ENCODE measurements at regions not wholly inside any gene's neighbourhood (a gene's known extent, or its start where the extent isn't known, plus 50 kb on each side); places are given as distances from the start of the nearest gene placed in this dataset.

GRCh38 chr6:103675807-103676406 lies 1183.8 kb downstream of the HACE1 start:
- intact Hi-C loops (cut with micrococcal nuclease), result no loop called here
- H2AFZ ChIP-seq (ENCODE audit: low read depth, low read length), result peak overlapping the region; percentile 54
- BruUV-seq (replicated peaks), result no TSS peak

GRCh38 chr6:103674790-103675189 lies 1184.9 kb downstream of the HACE1 start:
- POLR2A ChIA-PET, result no interaction called here
- intact Hi-C loops (cut with micrococcal nuclease), result no loop called here
- dilution Hi-C loops (cut with MboI; ENCODE audit: extremely low pct_ligation_motif_present, low sequenced_read_pairs), result no loop called here

More at GRCh38 chr6:103675807-103676406, 1183.8 kb downstream of the HACE1 start:
- Histone ChIP-seq H3K9ac (replicated peaks; ENCODE audit: extremely low read depth, insufficient read depth, low read length) (no peak overlapping the region), H3K4me3 (replicated peaks in 1 of 3; ENCODE audit: insufficient read depth in 1 of 3, low read depth in 1 of 3, low read length in 3 of 3) (no peak overlapping the region), H4K20me1 (replicated peaks; ENCODE audit: control insufficient read depth, extremely low read depth, insufficient read depth, low read length) (no peaks in the 10 kb centered on the region), H3K79me2 (ENCODE audit: control insufficient read depth, insufficient read depth, low read length) (no peaks in the 10 kb centered on the region), H3K27me3 (ENCODE audit: control insufficient read depth in 2 of 2, insufficient read depth in 2 of 2, low read length in 2 of 2) (no peaks in the 10 kb centered on the region), H3K9me3 (replicated peaks; ENCODE audit: control insufficient read depth, insufficient read depth, low read length) (no peaks in the 10 kb centered on the region), H3K9me1 (replicated peaks; ENCODE audit: control insufficient read depth, extremely low read depth, insufficient read depth, low read length) (no peaks in the 10 kb centered on the region), H3K4me2 (ENCODE audit: insufficient read depth, low read length) (no peak overlapping the region), H3K27ac (ENCODE audit: insufficient read depth, low read depth, low read length) (no peak overlapping the region), H3K4me1 (ENCODE audit: control insufficient read depth, extremely low read depth, insufficient read depth, low read length) (no peaks in the 10 kb centered on the region), H3K36me3 (ENCODE audit: control insufficient read depth in 2 of 2, extremely low read depth in 1 of 2, insufficient read depth in 2 of 2, low read length in 2 of 2) (no peaks in the 10 kb centered on the region)
- DNase-seq (ENCODE audit: low read depth, low spot score), result peak; percentile 21
- POLR2A ChIA-PET, result no interaction called here
- FAIRE-seq, result no peak
- dilution Hi-C loops (cut with MboI; ENCODE audit: extremely low pct_ligation_motif_present, low sequenced_read_pairs), result no loop called here
- CTCF ChIA-PET, result interaction anchor here (0.5 kb wide), 1 partner anchor 121 kb away, joined by 3 read pairs; no protein-coding TSS in a partner anchor
- no peak for TF ChIP-seq MYC (IDR thresholded peaks at IDR 0.05; ENCODE audit: low read depth, low read length)
- TF ChIP-seq POLR2A (IDR thresholded peaks at IDR 0.05; ENCODE audit: low read depth, low read length), result no peak
- TF ChIP-seq POLR2AphosphoS5 (IDR thresholded peaks at IDR 0.05; ENCODE audit: insufficient read depth, low read depth, low read length), result no peak

More at GRCh38 chr6:103674790-103675189, 1184.9 kb downstream of the HACE1 start:
- Histone ChIP-seq H3K9me1 (replicated peaks; ENCODE audit: control insufficient read depth, extremely low read depth, insufficient read depth, low read length) (no peaks in the 10 kb centered on the region), H3K4me1 (ENCODE audit: control insufficient read depth, extremely low read depth, insufficient read depth, low read length) (no peaks in the 10 kb centered on the region), H3K79me2 (ENCODE audit: control insufficient read depth, insufficient read depth, low read length) (no peaks in the 10 kb centered on the region), H3K36me3 (ENCODE audit: control insufficient read depth in 2 of 2, extremely low read depth in 1 of 2, insufficient read depth in 2 of 2, low read length in 2 of 2) (no peaks in the 10 kb centered on the region), H3K4me3 (replicated peaks in 1 of 3; ENCODE audit: insufficient read depth in 1 of 3, low read depth in 1 of 3, low read length in 3 of 3) (no peak overlapping the region), H3K9me3 (replicated peaks; ENCODE audit: control insufficient read depth, insufficient read depth, low read length) (no peaks in the 10 kb centered on the region), H2AFZ (ENCODE audit: low read depth, low read length) (no peak overlapping the region), H3K27me3 (ENCODE audit: control insufficient read depth in 2 of 2, insufficient read depth in 2 of 2, low read length in 2 of 2) (no peaks in the 10 kb centered on the region), H4K20me1 (replicated peaks; ENCODE audit: control insufficient read depth, extremely low read depth, insufficient read depth, low read length) (no peaks in the 10 kb centered on the region), H3K9ac (replicated peaks; ENCODE audit: extremely low read depth, insufficient read depth, low read length) (no peak overlapping the region), H3K4me2 (ENCODE audit: insufficient read depth, low read length) (no peak overlapping the region), H3K27ac (ENCODE audit: insufficient read depth, low read depth, low read length) (no peak overlapping the region)
- no peak for DNase-seq (ENCODE audit: low read depth, low spot score)
- no peak for TF ChIP-seq JUN (IDR thresholded peaks at IDR 0.05; ENCODE audit: borderline replicate concordance, insufficient read depth, insufficient read length, low read depth)
- TF ChIP-seq MYC (IDR thresholded peaks at IDR 0.05; ENCODE audit: low read depth, low read length), result no peak
- TF ChIP-seq FOS (IDR thresholded peaks at IDR 0.05; ENCODE audit: borderline replicate concordance, insufficient read depth, low read length), result no peak
- no peak for TF ChIP-seq POLR2A (IDR thresholded peaks at IDR 0.05; ENCODE audit: low read depth, low read length)
- no peak for TF ChIP-seq EZH2 (IDR thresholded peaks at IDR 0.05; ENCODE audit: borderline replicate concordance, low read depth, low read length, severe bottlenecking)
- no peak for TF ChIP-seq CTCF (IDR thresholded peaks at IDR 0.05; ENCODE audit: extremely low read depth in 1 of 2, insufficient read depth in 1 of 2, low read depth in 1 of 2, low read length in 2 of 2)
- no peak for TF ChIP-seq MAX (IDR thresholded peaks at IDR 0.05; ENCODE audit: insufficient read depth, insufficient read length)
- no peak for TF ChIP-seq POLR2AphosphoS5 (IDR thresholded peaks at IDR 0.05; ENCODE audit: insufficient read depth, low read depth, low read length)
- TF ChIP-seq GATA2 (IDR thresholded peaks at IDR 0.05; ENCODE audit: insufficient read depth, insufficient read length, low read depth, low read length), result no peak
- CTCF ChIA-PET, result no interaction called here
- no TSS peak for BruUV-seq (replicated peaks)
- no peak for FAIRE-seq

Measured in endothelial cell of umbilical vein (primary cell).